ENCODE measurements at regions not wholly inside any gene's neighbourhood (a gene's known extent, or its start where the extent isn't known, plus 50 kb on each side); places are given as distances from the start of the nearest gene placed in this dataset.
"Not testable (repeated sequence)": the region's sequence is repeated elsewhere in the genome, so short reads cannot be mapped to it uniquely, and the experiment has no call there.

GRCh38 chr2:180829261-180829660 lies 151.1 kb upstream of the UBE2E3 start:
- no peak overlapping the region for H3K4me3 Mint-ChIP-seq
- H3K36me3 Mint-ChIP-seq (ENCODE audit: low read depth) = no peaks in the 10 kb centered on the region
- DNase-seq (no peak), ATAC-seq (no peak)
- peaks cover 2% of the 10 kb centered on the region for H3K27me3 Mint-ChIP-seq
- H3K9me3 Mint-ChIP-seq (ENCODE audit: low read depth) = peaks cover 2% of the 10 kb centered on the region
- CTCF ChIA-PET = interaction anchor here (0.6 kb wide), 1 partner anchor 43 kb away, joined by 4 read pairs; no protein-coding TSS in a partner anchor
- intact Hi-C loops (cut with DNase I, micrococcal nuclease) = no loop called here
- POLR2A ChIA-PET = no interaction called here
- no peak overlapping the region for H3K27ac Mint-ChIP-seq
- H3K4me1 Mint-ChIP-seq = no peaks in the 10 kb centered on the region

- intact Hi-C loops (cut with DNase I, micrococcal nuclease) = no loop called here
- ChIA-PET CTCF (no interaction called here), POLR2A (no interaction called here)
Measured at GRCh38 chr2:180828756-180829155, 151.6 kb upstream of the UBE2E3 start.

GRCh38 chr2:180823546-180824141 lies 156.8 kb upstream of the UBE2E3 start:
- POLR2A ChIA-PET = no interaction called here
- DNase-seq = no peak
- Mint-ChIP-seq H3K27ac (no peak overlapping the region), H3K36me3 (ENCODE audit: low read depth) (no peaks in the 10 kb centered on the region), H3K9me3 (ENCODE audit: low read depth) (no peaks in the 10 kb centered on the region), H3K4me1 (no peaks in the 10 kb centered on the region), H3K27me3 (peaks cover 2% of the 10 kb centered on the region), H3K4me3 (no peak overlapping the region)
- no peak for ATAC-seq
- intact Hi-C loops (cut with DNase I, micrococcal nuclease) = no loop called here
- CTCF ChIA-PET = interaction anchor here (1.1 kb wide), 1 partner anchor 29 kb away, joined by 3 read pairs; no protein-coding TSS in a partner anchor

More at GRCh38 chr2:180828756-180829155, 151.6 kb upstream of the UBE2E3 start:
- DNase-seq (no peak), ATAC-seq (no peak)
- Mint-ChIP-seq H3K4me3 (no peak overlapping the region), H3K4me1 (no peaks in the 10 kb centered on the region), H3K27me3 (peaks cover 2% of the 10 kb centered on the region), H3K27ac (no peak overlapping the region), H3K9me3 (ENCODE audit: low read depth) (peaks cover 2% of the 10 kb centered on the region), H3K36me3 (ENCODE audit: low read depth) (no peaks in the 10 kb centered on the region)

- no peak for ATAC-seq
- Mint-ChIP-seq H3K4me3 (no peak overlapping the region), H3K4me1 (no peaks in the 10 kb centered on the region), H3K9me3 (ENCODE audit: low read depth) (no peaks in the 10 kb centered on the region), H3K27me3 (peaks cover 2% of the 10 kb centered on the region), H3K27ac (no peak overlapping the region), H3K36me3 (ENCODE audit: low read depth) (no peaks in the 10 kb centered on the region)
- intact Hi-C loops (cut with DNase I, micrococcal nuclease) = no loop called here
- DNase-seq = no peak
- ChIA-PET CTCF (no interaction called here), POLR2A (no interaction called here)
Measured at GRCh38 chr2:180819106-180819505, 161.3 kb upstream of the UBE2E3 start.

GRCh38 chr2:180818700-180819099 lies 161.7 kb upstream of the UBE2E3 start:
- intact Hi-C loops (cut with DNase I, micrococcal nuclease); H3K4me1 Mint-ChIP-seq; H3K36me3 Mint-ChIP-seq (ENCODE audit: low read depth); ATAC-seq; DNase-seq; POLR2A ChIA-PET; H3K9me3 Mint-ChIP-seq (ENCODE audit: low read depth); H3K27me3 Mint-ChIP-seq; CTCF ChIA-PET; H3K4me3 Mint-ChIP-seq; H3K27ac Mint-ChIP-seq: not testable (repeated sequence)

- peaks cover 4% of the 10 kb centered on the region for H3K27me3 Mint-ChIP-seq
- ChIA-PET CTCF (interaction anchor here (1.4 kb wide), 1 partner anchor 11 kb away, joined by 3 read pairs; no protein-coding TSS in a partner anchor), POLR2A (no interaction called here)
Measured at GRCh38 chr2:180799141-180799540, 181.3 kb upstream of the UBE2E3 start.

GRCh38 chr2:180790891-180791290 lies 189.5 kb upstream of the UBE2E3 start:
- no peaks in the 10 kb centered on the region for H3K4me1 Mint-ChIP-seq
- no peaks in the 10 kb centered on the region for H3K36me3 Mint-ChIP-seq (ENCODE audit: low read depth)
- no peak overlapping the region for H3K27ac Mint-ChIP-seq
- POLR2A ChIA-PET = no interaction called here
- no peaks in the 10 kb centered on the region for H3K9me3 Mint-ChIP-seq (ENCODE audit: low read depth)
- DNase-seq (no peak), ATAC-seq (no peak)
- intact Hi-C loops (cut with DNase I, micrococcal nuclease) = no loop called here
- no peak overlapping the region for H3K4me3 Mint-ChIP-seq
- CTCF ChIA-PET = no interaction called here
- no peaks in the 10 kb centered on the region for H3K27me3 Mint-ChIP-seq

More at GRCh38 chr2:180799141-180799540, 181.3 kb upstream of the UBE2E3 start:
- Mint-ChIP-seq H3K4me3 (no peak overlapping the region), H3K4me1 (no peaks in the 10 kb centered on the region), H3K27ac (no peak overlapping the region), H3K9me3 (ENCODE audit: low read depth) (no peaks in the 10 kb centered on the region), H3K36me3 (ENCODE audit: low read depth) (no peaks in the 10 kb centered on the region)
- DNase-seq (no peak), ATAC-seq (no peak)
- intact Hi-C loops (cut with DNase I, micrococcal nuclease) = no loop called here

- no peaks in the 10 kb centered on the region for H3K9me3 Mint-ChIP-seq (ENCODE audit: low read depth)
- intact Hi-C loops (cut with DNase I, micrococcal nuclease) = no loop called here
- POLR2A ChIA-PET = no interaction called here
Measured at GRCh38 chr2:180787330-180787729, 193.1 kb upstream of the UBE2E3 start.

GRCh38 chr2:180781276-180781675 lies 199.1 kb upstream of the UBE2E3 start:
- H3K36me3 Mint-ChIP-seq (ENCODE audit: low read depth) = no peaks in the 10 kb centered on the region
- ATAC-seq (no peak), DNase-seq (no peak)
- POLR2A ChIA-PET = no interaction called here
- intact Hi-C loops (cut with DNase I, micrococcal nuclease) = no loop called here
- peaks cover 5% of the 10 kb centered on the region for H3K27me3 Mint-ChIP-seq
- no peak overlapping the region for H3K4me3 Mint-ChIP-seq
- no peak overlapping the region for H3K27ac Mint-ChIP-seq
- H3K9me3 Mint-ChIP-seq (ENCODE audit: low read depth) = no peaks in the 10 kb centered on the region
- CTCF ChIA-PET = interaction anchor here (0.5 kb wide), 1 partner anchor 874 kb away, joined by 3 read pairs; no protein-coding TSS in a partner anchor
- no peaks in the 10 kb centered on the region for H3K4me1 Mint-ChIP-seq

More at GRCh38 chr2:180787330-180787729, 193.1 kb upstream of the UBE2E3 start:
- Mint-ChIP-seq H3K4me3 (no peak overlapping the region), H3K36me3 (ENCODE audit: low read depth) (no peaks in the 10 kb centered on the region), H3K27ac (no peak overlapping the region), H3K4me1 (no peaks in the 10 kb centered on the region), H3K27me3 (peaks cover 2% of the 10 kb centered on the region)
- no peak for ATAC-seq
- CTCF ChIA-PET = no interaction called here
- DNase-seq = no peak

- no peak for DNase-seq
- POLR2A ChIA-PET = no interaction called here
- intact Hi-C loops (cut with DNase I, micrococcal nuclease) = no loop called here
- no peak for ATAC-seq
- Mint-ChIP-seq H3K4me1 (no peaks in the 10 kb centered on the region), H3K27me3 (peaks cover 3% of the 10 kb centered on the region), H3K4me3 (no peak overlapping the region), H3K9me3 (ENCODE audit: low read depth) (no peaks in the 10 kb centered on the region), H3K36me3 (ENCODE audit: low read depth) (no peaks in the 10 kb centered on the region), H3K27ac (no peak overlapping the region)
- CTCF ChIA-PET = no interaction called here
Measured at GRCh38 chr2:180778291-180778690, 202.1 kb upstream of the UBE2E3 start.

- DNase-seq (no peak), ATAC-seq (no peak)
- no peaks in the 10 kb centered on the region for H3K4me1 Mint-ChIP-seq
- no peaks in the 10 kb centered on the region for H3K9me3 Mint-ChIP-seq (ENCODE audit: low read depth)
- ChIA-PET POLR2A (no interaction called here), CTCF (no interaction called here)
- H3K4me3 Mint-ChIP-seq = no peak overlapping the region
- intact Hi-C loops (cut with DNase I, micrococcal nuclease) = no loop called here
- no peak overlapping the region for H3K27ac Mint-ChIP-seq
- H3K36me3 Mint-ChIP-seq (ENCODE audit: low read depth) = no peaks in the 10 kb centered on the region
- H3K27me3 Mint-ChIP-seq = peaks cover 3% of the 10 kb centered on the region
Measured at GRCh38 chr2:180776921-180777320, 203.5 kb upstream of the UBE2E3 start.

- Mint-ChIP-seq H3K27me3 (peaks cover 3% of the 10 kb centered on the region), H3K36me3 (ENCODE audit: low read depth) (no peaks in the 10 kb centered on the region), H3K9me3 (ENCODE audit: low read depth) (no peaks in the 10 kb centered on the region), H3K4me1 (no peaks in the 10 kb centered on the region), H3K4me3 (no peak overlapping the region), H3K27ac (no peak overlapping the region)
- POLR2A ChIA-PET = no interaction called here
- ATAC-seq = no peak
- intact Hi-C loops (cut with DNase I, micrococcal nuclease) = no loop called here
- CTCF ChIA-PET = no interaction called here
- no peak for DNase-seq
Measured at GRCh38 chr2:180775711-180776110, 204.7 kb upstream of the UBE2E3 start.

- H3K36me3 Mint-ChIP-seq (ENCODE audit: low read depth); H3K27me3 Mint-ChIP-seq; ATAC-seq; POLR2A ChIA-PET; H3K9me3 Mint-ChIP-seq (ENCODE audit: low read depth); intact Hi-C loops (cut with DNase I, micrococcal nuclease); DNase-seq; CTCF ChIA-PET; H3K27ac Mint-ChIP-seq; H3K4me3 Mint-ChIP-seq; H3K4me1 Mint-ChIP-seq: not testable (repeated sequence)
Measured at GRCh38 chr2:180765316-180765715, 215.1 kb upstream of the UBE2E3 start.
